Neural cell (in vitro differentiated cells): ENCODE measurements at regions not wholly inside any gene's neighbourhood (a gene's known extent, or its start where the extent isn't known, plus 50 kb on each side); places are given as distances from the start of the nearest gene placed in this dataset.

Experiments used
- H2AFZ ChIP-seq: fragments of 200-600, 300-800 bp; sonication (generic), shearing (Covaris generic); 2 replicates; pipeline ENCODE4 v1.6.0; 2014; ENCODE audit warnings: low read depth, mild to moderate bottlenecking, antibody characterized with exemption, low read length, moderate library complexity
- H3F3A ChIP-seq: fragments of 200-600 bp; shearing (Covaris generic); 2 replicates; pipeline ENCODE4 v1.6.1; 2016; ENCODE audit warnings: mild to moderate bottlenecking, moderate library complexity, mixed read lengths, antibody characterized with exemption, low read length; ENCODE audit not compliant: insufficient read depth, poor library complexity, severe bottlenecking
- H3K27ac ChIP-seq: fragments of 200-600, 300-800 bp; sonication (generic), shearing (Covaris generic); 2 replicates; pipeline ENCODE4 v1.5.1; 2014; ENCODE audit warnings: mild to moderate bottlenecking, low read length, moderate library complexity
- H3K27me3 ChIP-seq: fragments of 300-800, 200-600 bp; sonication (generic), shearing (Covaris generic); 2 replicates; pipeline ENCODE4 v1.6.0; 2014; ENCODE audit warnings: mild to moderate bottlenecking, low read depth, low read length, moderate library complexity; ENCODE audit not compliant: insufficient read depth
- H3K36me3 ChIP-seq: fragments of 300-800, 200-600 bp; sonication (generic), shearing (Covaris generic); 2 replicates; pipeline ENCODE4 v1.5.1; 2014; ENCODE audit warnings: mild to moderate bottlenecking, antibody characterized with exemption, low read length, moderate library complexity; ENCODE audit not compliant: insufficient read depth
- H3K4me2 ChIP-seq: fragments of 300-800, 200-600 bp; sonication (generic), shearing (Covaris generic); 2 replicates; pipeline ENCODE4 v1.6.0; 2014; ENCODE audit warnings: mild to moderate bottlenecking, low read length
- H3K4me3 ChIP-seq: fragments of 300-800, 200-600 bp; sonication (generic), shearing (Covaris generic); 2 replicates; pipeline ENCODE4 v1.5.1; 2014; ENCODE audit warnings: mild to moderate bottlenecking, low read length, moderate library complexity
- H3K79me2 ChIP-seq: fragments of 200-600 bp; shearing (Covaris generic); replicated peaks from 2 replicates; pipeline ENCODE4 v1.6.0; 2014; ENCODE audit warnings: mild to moderate bottlenecking, low read length, moderate library complexity; ENCODE audit not compliant: insufficient read depth
- H3K9ac ChIP-seq: fragments of 300-800, 200-600 bp; sonication (generic), shearing (Covaris generic); 2 replicates; pipeline ENCODE4 v1.6.1; 2016; ENCODE audit warnings: mild to moderate bottlenecking, low read length, mixed read lengths
- H3K9me2 ChIP-seq: fragments of 200-600 bp; shearing (Covaris generic); 2 replicates; pipeline ENCODE4 v1.6.1; 2016; ENCODE audit warnings: mild to moderate bottlenecking, low read length, mixed read lengths; ENCODE audit not compliant: insufficient read depth
- H3K9me3 ChIP-seq: fragments of 200-600, 300-800 bp; sonication (generic), shearing (Covaris generic); 2 replicates; pipeline ENCODE4 v1.6.1; 2016; ENCODE audit warnings: mild to moderate bottlenecking, mixed run types, low read length, moderate library complexity, mixed read lengths
- H4K20me1 ChIP-seq: fragments of 200-600 bp; shearing (Covaris generic); 2 replicates; pipeline ENCODE4 v1.6.1; 2016; ENCODE audit warnings: mild to moderate bottlenecking, mixed run types; ENCODE audit not compliant: insufficient read depth
- CTCF ChIP-seq: fragments of 450-650 bp; IDR thresholded peaks from 2 replicates; pipeline ENCODE4 v1.5.1; 2014; ENCODE audit warnings: antibody characterized with exemption, mild to moderate bottlenecking, moderate library complexity; ENCODE audit not compliant: poor library complexity, severe bottlenecking
- EP300 ChIP-seq: fragments of 450-650 bp; conservative IDR thresholded peaks from 2 replicates; pipeline ENCODE4 v1.6.1; 2014; ENCODE audit warnings: antibody characterized with exemption, mild to moderate bottlenecking, moderate library complexity; ENCODE audit not compliant: poor library complexity, severe bottlenecking
- EZH2 ChIP-seq: fragments of 200-600, 300-800 bp; shearing (Covaris generic), sonication (generic); IDR thresholded peaks from 2 replicates; pipeline ENCODE4 v1.6.1; 2014; ENCODE audit warnings: antibody characterized with exemption, low read length, borderline replicate concordance, mild to moderate bottlenecking; ENCODE audit not compliant: insufficient read depth, poor library complexity, severe bottlenecking
- MXI1 ChIP-seq: fragments of 450-650 bp; conservative IDR thresholded peaks from 2 replicates; pipeline ENCODE4 v1.6.1; 2014; ENCODE audit warnings: antibody characterized with exemption, mild to moderate bottlenecking; ENCODE audit not compliant: poor library complexity, severe bottlenecking
- POLR2AphosphoS5 ChIP-seq: IDR thresholded peaks from 2 replicates; pipeline ENCODE4 v1.6.1; 2012
- RAD21 ChIP-seq: fragments of 450-650 bp; conservative IDR thresholded peaks from 2 replicates; pipeline ENCODE4 v1.6.1; 2014; ENCODE audit warnings: antibody characterized with exemption, mild to moderate bottlenecking, moderate library complexity
- REST ChIP-seq: IDR thresholded peaks from 2 replicates; pipeline ENCODE4 v1.6.1; 2012; ENCODE audit warnings: borderline replicate concordance
- SMC3 ChIP-seq: fragments of 450-650 bp; conservative IDR thresholded peaks from 2 replicates; pipeline ENCODE4 v1.6.1; 2014; ENCODE audit warnings: antibody characterized with exemption, mild to moderate bottlenecking, moderate library complexity; ENCODE audit not compliant: poor library complexity
- TAF1 ChIP-seq: IDR thresholded peaks from 2 replicates; pipeline ENCODE4 v1.6.1; 2012; ENCODE audit warnings: low read depth

DNA sequence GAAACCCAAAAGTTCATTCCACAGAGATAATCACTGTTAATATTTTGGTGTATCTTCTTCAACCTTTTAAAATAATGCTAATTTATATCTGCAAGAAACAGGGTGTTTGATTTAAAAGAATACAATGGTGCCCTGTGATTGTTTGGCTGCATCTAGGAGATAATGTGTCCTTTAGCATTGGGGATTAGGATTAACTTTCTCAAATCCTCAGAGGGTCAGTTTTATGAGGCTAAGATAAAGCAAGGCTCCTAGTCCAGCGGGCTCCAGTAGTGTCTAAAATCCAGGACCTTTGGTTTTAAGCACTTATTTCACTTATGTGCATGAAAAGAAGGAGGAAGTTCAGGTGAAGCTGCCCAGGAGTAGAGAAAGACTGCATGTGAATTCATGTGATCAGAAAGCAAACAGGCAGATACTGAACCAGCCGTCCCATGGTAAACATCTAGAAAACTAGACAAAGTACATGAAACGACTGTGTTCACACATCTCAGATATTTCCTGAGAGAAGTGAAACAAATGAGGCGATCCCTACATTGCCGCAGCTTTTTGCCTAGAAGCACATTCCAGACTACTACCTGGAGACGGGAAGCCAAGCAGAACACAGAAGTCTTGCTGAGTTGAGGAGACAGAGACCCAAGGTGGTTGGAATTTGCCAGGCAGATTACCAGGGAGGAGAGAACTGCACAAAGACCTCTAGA is 129.1 kb upstream of the MAX start:
- Histone ChIP-seq H3K36me3 (no peaks in the 10 kb centered on the region), H2AFZ (no peak overlapping the region), H3K9me3 (no peaks in the 10 kb centered on the region), H3K27ac (no peak overlapping the region), H3K79me2 (no peaks in the 10 kb centered on the region), H3K9me2 (no peaks in the 10 kb centered on the region), H3F3A (no peaks in the 10 kb centered on the region), H3K27me3 (no peaks in the 10 kb centered on the region), H3K9ac (no peak overlapping the region), H3K4me2 (no peak overlapping the region), H4K20me1 (no peaks in the 10 kb centered on the region), H3K4me3 (no peak overlapping the region)
- TF ChIP-seq SMC3 = no peak
- no peak for TF ChIP-seq TAF1
- no peak for TF ChIP-seq MXI1
- TF ChIP-seq POLR2AphosphoS5 = no peak
- no peak for TF ChIP-seq RAD21
- no peak for TF ChIP-seq EZH2
- no peak for TF ChIP-seq REST
- TF ChIP-seq EP300 = no peak
- TF ChIP-seq CTCF = no peak

DNA sequence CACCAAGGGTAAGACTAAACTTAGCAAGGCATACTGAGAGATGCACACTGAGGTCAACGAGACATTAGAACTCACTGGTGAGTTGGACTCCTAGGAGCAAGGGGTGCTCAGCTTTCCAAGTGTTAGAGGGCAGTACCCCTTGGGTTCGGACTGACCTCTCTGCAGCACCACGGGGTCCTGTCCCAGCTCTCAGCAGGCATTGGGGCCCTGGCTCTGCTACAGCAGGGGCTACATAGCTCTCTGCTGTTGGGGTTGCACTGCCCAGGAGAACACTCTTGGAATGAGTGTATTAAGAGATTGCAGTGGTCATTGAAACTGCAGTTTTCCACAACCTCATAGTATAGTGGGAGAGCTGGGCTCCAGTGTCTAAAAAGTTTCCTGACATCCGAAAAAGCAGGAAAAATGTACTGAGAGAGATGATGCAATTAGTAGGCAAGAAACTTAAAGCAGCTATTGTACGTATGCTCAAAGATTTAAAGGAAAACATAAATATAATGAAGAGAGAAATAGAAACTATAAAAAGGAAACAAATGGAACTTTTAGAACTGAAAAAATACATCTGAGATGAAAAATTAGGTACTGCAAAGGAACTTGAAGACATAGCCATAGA is 132.5 kb upstream of the MAX start:
- no peak overlapping the region for H2AFZ ChIP-seq

More for the DNA sequence above, 132.5 kb upstream of the MAX start:
- Histone ChIP-seq H3F3A (no peaks in the 10 kb centered on the region), H3K9me2 (no peaks in the 10 kb centered on the region), H3K36me3 (no peaks in the 10 kb centered on the region), H3K79me2 (no peaks in the 10 kb centered on the region), H3K27ac (no peak overlapping the region), H3K9ac (no peak overlapping the region), H3K4me3 (no peak overlapping the region), H3K4me2 (no peak overlapping the region), H3K27me3 (no peaks in the 10 kb centered on the region), H3K9me3 (no peaks in the 10 kb centered on the region), H4K20me1 (no peaks in the 10 kb centered on the region)
- TF ChIP-seq EZH2 = no peak
- no peak for TF ChIP-seq POLR2AphosphoS5
- TF ChIP-seq REST = no peak
- TF ChIP-seq EP300 = no peak
- no peak for TF ChIP-seq RAD21
- no peak for TF ChIP-seq TAF1
- TF ChIP-seq CTCF = no peak
- TF ChIP-seq SMC3 = no peak
- TF ChIP-seq MXI1 = no peak
